ENCODE measurements at regions not wholly inside any gene's neighbourhood (a gene's known extent, or its start where the extent isn't known, plus 50 kb on each side); places are given as distances from the start of the nearest gene placed in this dataset.

DNA sequence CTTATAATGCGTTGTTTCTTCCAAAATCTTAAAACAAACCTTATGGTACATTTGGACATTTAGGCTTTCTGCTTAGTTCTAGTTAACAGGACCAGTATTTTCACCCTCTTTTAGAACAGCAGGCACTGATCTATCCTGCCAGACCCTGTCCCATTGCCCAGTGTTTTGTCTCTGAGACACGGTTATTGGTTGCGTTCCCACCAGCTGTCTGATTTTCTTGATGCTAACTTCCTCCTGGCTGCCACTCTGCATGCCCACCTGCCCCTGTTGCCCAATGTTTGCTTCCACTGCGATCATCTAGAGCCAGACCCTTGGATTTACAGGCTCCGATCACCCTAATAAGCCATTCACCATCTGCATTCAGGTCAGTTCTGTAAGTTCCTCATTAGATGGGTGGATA lies 506.0 kb upstream of the CDH6 start:
- TF ChIP-seq POLR2A (IDR thresholded peaks at IDR 0.05): no peak
- TF ChIP-seq, protein P1, sequence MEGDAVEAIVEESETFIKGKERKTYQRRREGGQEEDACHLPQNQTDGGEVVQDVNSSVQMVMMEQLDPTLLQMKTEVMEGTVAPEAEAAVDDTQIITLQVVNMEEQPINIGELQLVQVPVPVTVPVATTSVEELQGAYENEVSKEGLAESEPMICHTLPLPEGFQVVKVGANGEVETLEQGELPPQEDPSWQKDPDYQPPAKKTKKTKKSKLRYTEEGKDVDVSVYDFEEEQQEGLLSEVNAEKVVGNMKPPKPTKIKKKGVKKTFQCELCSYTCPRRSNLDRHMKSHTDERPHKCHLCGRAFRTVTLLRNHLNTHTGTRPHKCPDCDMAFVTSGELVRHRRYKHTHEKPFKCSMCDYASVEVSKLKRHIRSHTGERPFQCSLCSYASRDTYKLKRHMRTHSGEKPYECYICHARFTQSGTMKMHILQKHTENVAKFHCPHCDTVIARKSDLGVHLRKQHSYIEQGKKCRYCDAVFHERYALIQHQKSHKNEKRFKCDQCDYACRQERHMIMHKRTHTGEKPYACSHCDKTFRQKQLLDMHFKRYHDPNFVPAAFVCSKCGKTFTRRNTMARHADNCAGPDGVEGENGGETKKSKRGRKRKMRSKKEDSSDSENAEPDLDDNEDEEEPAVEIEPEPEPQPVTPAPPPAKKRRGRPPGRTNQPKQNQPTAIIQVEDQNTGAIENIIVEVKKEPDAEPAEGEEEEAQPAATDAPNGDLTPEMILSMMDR (IDR thresholded peaks at IDR 0.05): no peak

Data from ovary (tissue), 3 donors.